GM23338 (cell line): ENCODE measurements at regions not wholly inside any gene's neighbourhood (a gene's known extent, or its start where the extent isn't known, plus 50 kb on each side); places are given as distances from the start of the nearest gene placed in this dataset.
A peak's percentile ranks its signal among the peaks of the same experiment; 100 is the strongest.

ENCODE experiments used
- ATAC-seq: fragments of 200-7000 bp; cut with Tn5 transposase; 3 replicates; pipeline ENCODE4 v1.9.1; 2020
- DNase-seq: peaks from one replicate; pipeline ENCODE4 v3.0.0-alpha.2; 2015; ENCODE audit warnings: low spot score
- H2AFZ ChIP-seq: fragments of 200-600 bp; sonication (generic); 2 replicates; pipeline ENCODE4 v1.8.0; 2016; ENCODE audit warnings: antibody characterized with exemption, mild to moderate bottlenecking, moderate library complexity
- H3F3A ChIP-seq: fragments of 200-600 bp; sonication (generic); replicated peaks from 2 replicates; pipeline ENCODE4 v1.8.0; 2017; ENCODE audit warnings: antibody characterized with exemption, mixed run types, low read depth
- H3K27ac ChIP-seq: fragments of 200-600 bp; sonication (generic); 2 replicates; pipeline ENCODE4 v1.6.1; 2016; ENCODE audit warnings: low read depth
- H3K27me3 ChIP-seq: fragments of 200-600 bp; sonication (generic); 2 replicates; pipeline ENCODE4 v1.8.0; 2016; ENCODE audit warnings: mild to moderate bottlenecking, mixed run types, moderate library complexity; ENCODE audit not compliant: insufficient read depth
- H3K36me3 ChIP-seq: fragments of 200-600 bp; sonication (generic); 2 replicates; pipeline ENCODE4 v1.8.0; 2016; ENCODE audit warnings: mild to moderate bottlenecking; ENCODE audit not compliant: insufficient read depth
- H3K4me1 ChIP-seq: fragments of 200-600 bp; sonication (generic); 2 replicates; pipeline ENCODE4 v1.8.0; 2016; ENCODE audit warnings: mild to moderate bottlenecking, moderate library complexity; ENCODE audit not compliant: insufficient read depth
- H3K4me2 ChIP-seq: fragments of 200-600 bp; sonication (generic); 2 replicates; pipeline ENCODE4 v1.7.1; 2017; ENCODE audit warnings: mixed run types
- H3K4me3 ChIP-seq: fragments of 200-600 bp; sonication (generic); 2 replicates; pipeline ENCODE4 v1.6.1; 2016; ENCODE audit warnings: mixed run types
- H3K79me2 ChIP-seq: fragments of 200-600 bp; sonication (generic); replicated peaks from 2 replicates; pipeline ENCODE4 v1.8.0; 2017; ENCODE audit warnings: mild to moderate bottlenecking; ENCODE audit not compliant: insufficient read depth
- H3K9me2 ChIP-seq: fragments of 200-600 bp; sonication (generic); 2 replicates; pipeline ENCODE4 v1.8.0; 2017; ENCODE audit not compliant: insufficient read depth
- H4K20me1 ChIP-seq: fragments of 200-600 bp; sonication (generic); replicated peaks from 2 replicates; pipeline ENCODE4 v1.8.0; 2017; ENCODE audit warnings: mild to moderate bottlenecking; ENCODE audit not compliant: insufficient read depth
- H3K27ac Mint-ChIP-seq: 2 replicates; pipeline ENCODE4 v1.8.0; 2020; ENCODE audit warnings: inconsistent platforms, mild to moderate bottlenecking, moderate library complexity, mixed read lengths
- H3K27me3 Mint-ChIP-seq: 3 replicates; pipeline ENCODE4 v1.8.0; 2022; ENCODE audit warnings: low read depth, mild to moderate bottlenecking, moderate library complexity, mixed read lengths, inconsistent platforms; ENCODE audit not compliant: insufficient read depth, poor library complexity
- H3K36me3 Mint-ChIP-seq: 3 replicates; pipeline ENCODE4 v1.8.0; 2021; ENCODE audit warnings: low read depth, mild to moderate bottlenecking, inconsistent platforms, moderate library complexity, mixed read lengths
- H3K4me1 Mint-ChIP-seq: 3 replicates; pipeline ENCODE4 v1.8.0; 2020; ENCODE audit warnings: mild to moderate bottlenecking, inconsistent platforms, mixed read lengths
- H3K4me3 Mint-ChIP-seq: 3 replicates; pipeline ENCODE4 v1.8.0; 2021; ENCODE audit warnings: moderate library complexity, mild to moderate bottlenecking, inconsistent platforms, mixed read lengths
- H3K9me3 Mint-ChIP-seq: 3 replicates; pipeline ENCODE4 v1.8.0; 2020; ENCODE audit warnings: moderate library complexity, mild to moderate bottlenecking, inconsistent platforms, mixed read lengths
- CREB1 ChIP-seq: fragments of 250-450 bp; sonication (Bioruptor Pico); IDR thresholded peaks from 2 replicates; pipeline ENCODE4 v1.5.0; 2020; ENCODE audit warnings: low read depth, mild to moderate bottlenecking, moderate library complexity
- EZH2 ChIP-seq: fragments of 200-600 bp; sonication (generic); IDR thresholded peaks from one replicate; pipeline ENCODE4 v1.8.0; 2017; ENCODE audit warnings: antibody characterized with exemption, mild to moderate bottlenecking, low read depth; ENCODE audit not compliant: unreplicated experiment
- EZH2phosphoT487 ChIP-seq: fragments of 200-600 bp; sonication (generic); IDR thresholded peaks from one replicate; pipeline ENCODE4 v1.8.1; 2018; ENCODE audit warnings: antibody characterized with exemption; ENCODE audit not compliant: unreplicated experiment
- JUNB ChIP-seq: IDR thresholded peaks from one replicate; pipeline ENCODE4 v1.6.1; 2016; ENCODE audit warnings: antibody characterized with exemption; ENCODE audit not compliant: unreplicated experiment
- NANOG ChIP-seq: IDR thresholded peaks from 2 replicates; pipeline ENCODE4 v1.6.1; 2016; ENCODE audit warnings: antibody characterized with exemption, borderline replicate concordance
- POLR2AphosphoS5 ChIP-seq: IDR thresholded peaks from 2 replicates; pipeline ENCODE4 v1.6.1; 2016; ENCODE audit warnings: antibody characterized with exemption, low read depth
- STAT1 ChIP-seq: IDR thresholded peaks from one replicate; pipeline ENCODE4 v1.6.1; 2016; ENCODE audit warnings: antibody characterized with exemption; ENCODE audit not compliant: unreplicated experiment
- ZNF114 ChIP-seq: fragments of 250-450 bp; sonication (Bioruptor Pico); IDR thresholded peaks from 2 replicates; pipeline ENCODE4 v1.5.0; 2020; ENCODE audit warnings: mild to moderate bottlenecking, moderate library complexity
- ZNF331 ChIP-seq: fragments of 250-450 bp; sonication (Bioruptor Pico); IDR thresholded peaks from 2 replicates; pipeline ENCODE4 v1.5.0; 2020; ENCODE audit warnings: low read depth, mild to moderate bottlenecking, moderate library complexity
- TF ChIP-seq, protein P1 (sequence below): IDR thresholded peaks from 2 replicates; pipeline ENCODE4 v1.6.1; 2016; ENCODE audit warnings: antibody characterized with exemption
- TF ChIP-seq, protein P2 (sequence below), 2 experiments: fragments of 200-600 bp in 1 of 2; sonication (generic) in 1 of 2; conservative IDR thresholded peaks; 2 replicates each; pipeline versions ENCODE4 v1.5.1 to v1.6.1; 2016 to 2017; ENCODE audit warnings: antibody characterized with exemption in 2 of 2, low read depth in 2 of 2, mild to moderate bottlenecking in 2 of 2, moderate library complexity in 1 of 2
- TF ChIP-seq, protein P3 (sequence below): fragments of 250-450 bp; sonication (Bioruptor Pico); IDR thresholded peaks from 2 replicates; pipeline ENCODE4 v1.5.0; 2020; ENCODE audit warnings: mild to moderate bottlenecking, moderate library complexity
- TF ChIP-seq, protein P4 (sequence below): IDR thresholded peaks from one replicate; pipeline ENCODE4 v1.6.1; 2018; ENCODE audit warnings: antibody characterized with exemption; ENCODE audit not compliant: unreplicated experiment

DNA sequence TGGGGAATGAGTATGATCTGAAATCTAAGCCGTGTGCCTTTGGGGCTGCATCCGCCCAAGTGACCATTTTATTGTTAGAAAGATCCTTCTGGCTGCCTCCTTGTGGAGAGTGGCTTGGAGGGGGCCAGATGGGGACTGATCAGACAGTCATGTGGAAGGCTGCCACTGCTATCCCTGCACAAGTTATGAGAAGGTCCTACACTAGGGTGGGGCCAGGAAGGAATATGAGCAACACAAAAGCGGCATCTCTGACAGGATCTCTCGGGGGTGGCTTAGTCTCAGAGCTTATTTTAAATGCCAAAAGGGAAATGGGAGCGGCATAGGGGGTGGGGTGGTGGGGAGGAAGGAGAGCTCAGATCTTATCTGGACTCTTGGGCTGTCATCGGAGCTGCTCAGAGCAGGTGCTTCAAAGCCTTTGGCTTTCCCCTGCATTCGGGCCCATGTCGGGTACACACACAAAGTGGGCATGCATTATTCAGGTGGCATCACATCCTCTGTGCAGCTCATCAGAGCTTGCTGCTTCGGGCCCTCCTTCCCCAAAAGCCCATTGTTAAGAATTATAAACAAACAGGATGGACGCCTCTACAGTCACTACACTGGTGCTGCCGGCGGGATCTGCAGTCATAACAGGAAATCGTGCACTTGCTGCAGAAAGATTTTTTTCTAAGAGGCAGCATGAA lies 805.4 kb downstream of the VRK1 start:
- H3K9me3 Mint-ChIP-seq: peaks cover 3% of the 10 kb centered on the region; the same call in 1 of the 3 replicates
- no peaks in the 10 kb centered on the region for H3K79me2 ChIP-seq
- no peak for DNase-seq
- H2AFZ ChIP-seq: peak overlapping the region; percentile 59
- no peaks in the 10 kb centered on the region for H4K20me1 ChIP-seq
- H3K9me2 ChIP-seq: 0 out of 2 replicates have a peak, but pooled peaks cover 10% of the 10 kb centered on the region
- TF ChIP-seq, protein P1, sequence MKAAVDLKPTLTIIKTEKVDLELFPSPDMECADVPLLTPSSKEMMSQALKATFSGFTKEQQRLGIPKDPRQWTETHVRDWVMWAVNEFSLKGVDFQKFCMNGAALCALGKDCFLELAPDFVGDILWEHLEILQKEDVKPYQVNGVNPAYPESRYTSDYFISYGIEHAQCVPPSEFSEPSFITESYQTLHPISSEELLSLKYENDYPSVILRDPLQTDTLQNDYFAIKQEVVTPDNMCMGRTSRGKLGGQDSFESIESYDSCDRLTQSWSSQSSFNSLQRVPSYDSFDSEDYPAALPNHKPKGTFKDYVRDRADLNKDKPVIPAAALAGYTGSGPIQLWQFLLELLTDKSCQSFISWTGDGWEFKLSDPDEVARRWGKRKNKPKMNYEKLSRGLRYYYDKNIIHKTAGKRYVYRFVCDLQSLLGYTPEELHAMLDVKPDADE: no peak
- no peak for TF ChIP-seq POLR2AphosphoS5
- TF ChIP-seq, protein P2, sequence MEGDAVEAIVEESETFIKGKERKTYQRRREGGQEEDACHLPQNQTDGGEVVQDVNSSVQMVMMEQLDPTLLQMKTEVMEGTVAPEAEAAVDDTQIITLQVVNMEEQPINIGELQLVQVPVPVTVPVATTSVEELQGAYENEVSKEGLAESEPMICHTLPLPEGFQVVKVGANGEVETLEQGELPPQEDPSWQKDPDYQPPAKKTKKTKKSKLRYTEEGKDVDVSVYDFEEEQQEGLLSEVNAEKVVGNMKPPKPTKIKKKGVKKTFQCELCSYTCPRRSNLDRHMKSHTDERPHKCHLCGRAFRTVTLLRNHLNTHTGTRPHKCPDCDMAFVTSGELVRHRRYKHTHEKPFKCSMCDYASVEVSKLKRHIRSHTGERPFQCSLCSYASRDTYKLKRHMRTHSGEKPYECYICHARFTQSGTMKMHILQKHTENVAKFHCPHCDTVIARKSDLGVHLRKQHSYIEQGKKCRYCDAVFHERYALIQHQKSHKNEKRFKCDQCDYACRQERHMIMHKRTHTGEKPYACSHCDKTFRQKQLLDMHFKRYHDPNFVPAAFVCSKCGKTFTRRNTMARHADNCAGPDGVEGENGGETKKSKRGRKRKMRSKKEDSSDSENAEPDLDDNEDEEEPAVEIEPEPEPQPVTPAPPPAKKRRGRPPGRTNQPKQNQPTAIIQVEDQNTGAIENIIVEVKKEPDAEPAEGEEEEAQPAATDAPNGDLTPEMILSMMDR (conservative IDR thresholded peaks at IDR 0.05; ENCODE audit: low read depth in 2 of 2): no peak
- TF ChIP-seq, protein P3, sequence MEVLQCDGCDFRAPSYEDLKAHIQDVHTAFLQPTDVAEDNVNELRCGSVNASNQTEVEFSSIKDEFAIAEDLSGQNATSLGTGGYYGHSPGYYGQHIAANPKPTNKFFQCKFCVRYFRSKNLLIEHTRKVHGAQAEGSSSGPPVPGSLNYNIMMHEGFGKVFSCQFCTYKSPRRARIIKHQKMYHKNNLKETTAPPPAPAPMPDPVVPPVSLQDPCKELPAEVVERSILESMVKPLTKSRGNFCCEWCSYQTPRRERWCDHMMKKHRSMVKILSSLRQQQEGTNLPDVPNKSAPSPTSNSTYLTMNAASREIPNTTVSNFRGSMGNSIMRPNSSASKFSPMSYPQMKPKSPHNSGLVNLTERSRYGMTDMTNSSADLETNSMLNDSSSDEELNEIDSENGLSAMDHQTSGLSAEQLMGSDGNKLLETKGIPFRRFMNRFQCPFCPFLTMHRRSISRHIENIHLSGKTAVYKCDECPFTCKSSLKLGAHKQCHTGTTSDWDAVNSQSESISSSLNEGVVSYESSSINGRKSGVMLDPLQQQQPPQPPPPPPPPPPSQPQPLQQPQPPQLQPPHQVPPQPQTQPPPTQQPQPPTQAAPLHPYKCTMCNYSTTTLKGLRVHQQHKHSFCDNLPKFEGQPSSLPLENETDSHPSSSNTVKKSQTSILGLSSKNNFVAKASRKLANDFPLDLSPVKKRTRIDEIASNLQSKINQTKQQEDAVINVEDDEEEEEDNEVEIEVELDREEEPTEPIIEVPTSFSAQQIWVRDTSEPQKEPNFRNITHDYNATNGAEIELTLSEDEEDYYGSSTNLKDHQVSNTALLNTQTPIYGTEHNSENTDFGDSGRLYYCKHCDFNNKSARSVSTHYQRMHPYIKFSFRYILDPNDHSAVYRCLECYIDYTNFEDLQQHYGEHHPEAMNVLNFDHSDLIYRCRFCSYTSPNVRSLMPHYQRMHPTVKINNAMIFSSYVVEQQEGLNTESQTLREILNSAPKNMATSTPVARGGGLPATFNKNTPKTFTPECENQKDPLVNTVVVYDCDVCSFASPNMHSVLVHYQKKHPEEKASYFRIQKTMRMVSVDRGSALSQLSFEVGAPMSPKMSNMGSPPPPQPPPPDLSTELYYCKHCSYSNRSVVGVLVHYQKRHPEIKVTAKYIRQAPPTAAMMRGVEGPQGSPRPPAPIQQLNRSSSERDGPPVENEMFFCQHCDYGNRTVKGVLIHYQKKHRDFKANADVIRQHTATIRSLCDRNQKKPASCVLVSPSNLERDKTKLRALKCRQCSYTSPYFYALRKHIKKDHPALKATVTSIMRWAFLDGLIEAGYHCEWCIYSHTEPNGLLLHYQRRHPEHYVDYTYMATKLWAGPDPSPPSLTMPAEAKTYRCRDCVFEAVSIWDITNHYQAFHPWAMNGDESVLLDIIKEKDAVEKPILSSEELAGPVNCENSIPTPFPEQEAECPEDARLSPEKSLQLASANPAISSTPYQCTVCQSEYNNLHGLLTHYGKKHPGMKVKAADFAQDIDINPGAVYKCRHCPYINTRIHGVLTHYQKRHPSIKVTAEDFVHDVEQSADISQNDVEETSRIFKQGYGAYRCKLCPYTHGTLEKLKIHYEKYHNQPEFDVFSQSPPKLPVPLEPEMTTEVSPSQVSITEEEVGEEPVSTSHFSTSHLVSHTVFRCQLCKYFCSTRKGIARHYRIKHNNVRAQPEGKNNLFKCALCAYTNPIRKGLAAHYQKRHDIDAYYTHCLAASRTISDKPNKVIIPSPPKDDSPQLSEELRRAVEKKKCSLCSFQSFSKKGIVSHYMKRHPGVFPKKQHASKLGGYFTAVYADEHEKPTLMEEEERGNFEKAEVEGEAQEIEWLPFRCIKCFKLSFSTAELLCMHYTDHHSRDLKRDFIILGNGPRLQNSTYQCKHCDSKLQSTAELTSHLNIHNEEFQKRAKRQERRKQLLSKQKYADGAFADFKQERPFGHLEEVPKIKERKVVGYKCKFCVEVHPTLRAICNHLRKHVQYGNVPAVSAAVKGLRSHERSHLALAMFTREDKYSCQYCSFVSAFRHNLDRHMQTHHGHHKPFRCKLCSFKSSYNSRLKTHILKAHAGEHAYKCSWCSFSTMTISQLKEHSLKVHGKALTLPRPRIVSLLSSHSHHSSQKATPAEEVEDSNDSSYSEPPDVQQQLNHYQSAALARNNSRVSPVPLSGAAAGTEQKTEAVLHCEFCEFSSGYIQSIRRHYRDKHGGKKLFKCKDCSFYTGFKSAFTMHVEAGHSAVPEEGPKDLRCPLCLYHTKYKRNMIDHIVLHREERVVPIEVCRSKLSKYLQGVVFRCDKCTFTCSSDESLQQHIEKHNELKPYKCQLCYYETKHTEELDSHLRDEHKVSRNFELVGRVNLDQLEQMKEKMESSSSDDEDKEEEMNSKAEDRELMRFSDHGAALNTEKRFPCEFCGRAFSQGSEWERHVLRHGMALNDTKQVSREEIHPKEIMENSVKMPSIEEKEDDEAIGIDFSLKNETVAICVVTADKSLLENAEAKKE (CRISPR knock-in tag): no peak
- no peak for TF ChIP-seq JUNB
- no peak for TF ChIP-seq ZNF331
- no peak for TF ChIP-seq CREB1
- no peak for TF ChIP-seq EZH2
- TF ChIP-seq, protein P4, sequence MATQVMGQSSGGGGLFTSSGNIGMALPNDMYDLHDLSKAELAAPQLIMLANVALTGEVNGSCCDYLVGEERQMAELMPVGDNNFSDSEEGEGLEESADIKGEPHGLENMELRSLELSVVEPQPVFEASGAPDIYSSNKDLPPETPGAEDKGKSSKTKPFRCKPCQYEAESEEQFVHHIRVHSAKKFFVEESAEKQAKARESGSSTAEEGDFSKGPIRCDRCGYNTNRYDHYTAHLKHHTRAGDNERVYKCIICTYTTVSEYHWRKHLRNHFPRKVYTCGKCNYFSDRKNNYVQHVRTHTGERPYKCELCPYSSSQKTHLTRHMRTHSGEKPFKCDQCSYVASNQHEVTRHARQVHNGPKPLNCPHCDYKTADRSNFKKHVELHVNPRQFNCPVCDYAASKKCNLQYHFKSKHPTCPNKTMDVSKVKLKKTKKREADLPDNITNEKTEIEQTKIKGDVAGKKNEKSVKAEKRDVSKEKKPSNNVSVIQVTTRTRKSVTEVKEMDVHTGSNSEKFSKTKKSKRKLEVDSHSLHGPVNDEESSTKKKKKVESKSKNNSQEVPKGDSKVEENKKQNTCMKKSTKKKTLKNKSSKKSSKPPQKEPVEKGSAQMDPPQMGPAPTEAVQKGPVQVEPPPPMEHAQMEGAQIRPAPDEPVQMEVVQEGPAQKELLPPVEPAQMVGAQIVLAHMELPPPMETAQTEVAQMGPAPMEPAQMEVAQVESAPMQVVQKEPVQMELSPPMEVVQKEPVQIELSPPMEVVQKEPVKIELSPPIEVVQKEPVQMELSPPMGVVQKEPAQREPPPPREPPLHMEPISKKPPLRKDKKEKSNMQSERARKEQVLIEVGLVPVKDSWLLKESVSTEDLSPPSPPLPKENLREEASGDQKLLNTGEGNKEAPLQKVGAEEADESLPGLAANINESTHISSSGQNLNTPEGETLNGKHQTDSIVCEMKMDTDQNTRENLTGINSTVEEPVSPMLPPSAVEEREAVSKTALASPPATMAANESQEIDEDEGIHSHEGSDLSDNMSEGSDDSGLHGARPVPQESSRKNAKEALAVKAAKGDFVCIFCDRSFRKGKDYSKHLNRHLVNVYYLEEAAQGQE: no peak
- TF ChIP-seq ZNF114: no peak
- TF ChIP-seq NANOG: no peak
- no peak for TF ChIP-seq EZH2phosphoT487
- no peak for TF ChIP-seq STAT1
- H3K27me3 Mint-ChIP-seq: peaks cover 4% of the 10 kb centered on the region
- peaks cover 5% of the 10 kb centered on the region; the same call in 1 of the 3 replicates for H3K36me3 Mint-ChIP-seq
- H3K4me1 Mint-ChIP-seq: 0 out of 3 replicates have a peak, but pooled peaks cover 3% of the 10 kb centered on the region
- no peak overlapping the region for H3K27ac Mint-ChIP-seq
- no peaks in the 10 kb centered on the region for H3K36me3 ChIP-seq
- H3F3A ChIP-seq: no peaks in the 10 kb centered on the region
- no peak overlapping the region for H3K4me3 Mint-ChIP-seq
- H3K27ac ChIP-seq: no peak overlapping the region
- no peaks in the 10 kb centered on the region for H3K27me3 ChIP-seq
- no peak for ATAC-seq
- no peaks in the 10 kb centered on the region for H3K4me1 ChIP-seq
- no peak overlapping the region for H3K4me3 ChIP-seq
- H3K4me2 ChIP-seq: no peak overlapping the region
